Astrocyte (in vitro differentiated cells and primary cell): ENCODE measurements at regions not wholly inside any gene's neighbourhood (a gene's known extent, or its start where the extent isn't known, plus 50 kb on each side); places are given as distances from the start of the nearest gene placed in this dataset.

Experiments
- DNase-seq: peaks from one replicate; pipeline ENCODE4 v3.0.0-alpha.2; 2010; ENCODE audit warnings: low read depth
- FAIRE-seq: peaks from 2 replicates; lab custom pipeline; 2011; peaks lifted over from hg19 to GRCh38; lab: Jason Lieb, UNC
- H2AFZ ChIP-seq: 2 replicates; pipeline ENCODE4 v1.6.0; 2012; ENCODE audit warnings: low read depth, low read length, inconsistent platforms
- H3K27ac ChIP-seq: 2 replicates; pipeline ENCODE4 v1.5.1; 2011; ENCODE audit warnings: low read depth, low read length, inconsistent platforms
- H3K27me3 ChIP-seq: 2 replicates; pipeline ENCODE4 v1.6.0; 2011; ENCODE audit warnings: low read length, inconsistent platforms; ENCODE audit not compliant: insufficient read depth
- H3K36me3 ChIP-seq: 2 replicates; pipeline ENCODE4 v1.5.1; 2011; ENCODE audit warnings: low read length, inconsistent platforms; ENCODE audit not compliant: insufficient read depth
- H3K4me1 ChIP-seq: 2 replicates; pipeline ENCODE4 v1.5.1; 2011; ENCODE audit warnings: low read length, inconsistent platforms; ENCODE audit not compliant: insufficient read depth
- H3K4me2 ChIP-seq: 2 replicates; pipeline ENCODE4 v1.6.0; 2012; ENCODE audit warnings: low read length, inconsistent platforms
- H3K4me3 ChIP-seq: 2 replicates; pipeline ENCODE4 v1.5.1; 2011; ENCODE audit warnings: low read depth, mild to moderate bottlenecking, low read length, inconsistent platforms; ENCODE audit not compliant: insufficient read depth
- H3K79me2 ChIP-seq: 2 replicates; pipeline ENCODE4 v1.6.0; 2012; ENCODE audit warnings: mild to moderate bottlenecking, low read length, inconsistent platforms; ENCODE audit not compliant: insufficient read depth
- H3K9ac ChIP-seq: 2 replicates; pipeline ENCODE4 v1.6.0; 2012; ENCODE audit warnings: mild to moderate bottlenecking, low read length, inconsistent platforms
- H3K9me3 ChIP-seq: 2 replicates; pipeline ENCODE4 v1.5.1; 2012; ENCODE audit warnings: low read depth, mild to moderate bottlenecking, low read length, inconsistent platforms; ENCODE audit not compliant: insufficient read depth
- H4K20me1 ChIP-seq: 2 replicates; pipeline ENCODE4 v1.6.0; 2012; ENCODE audit warnings: low read length, inconsistent platforms; ENCODE audit not compliant: insufficient read depth
- H3K27ac Mint-ChIP-seq: one replicate; pipeline ENCODE4 v1.8.0; 2021; ENCODE audit warnings: mild to moderate bottlenecking, mixed read lengths; ENCODE audit not compliant: unreplicated experiment
- H3K27me3 Mint-ChIP-seq: one replicate; pipeline ENCODE4 v1.8.0; 2021; ENCODE audit warnings: low read depth, mixed read lengths; ENCODE audit not compliant: unreplicated experiment
- H3K36me3 Mint-ChIP-seq: one replicate; pipeline ENCODE4 v1.8.0; 2021; ENCODE audit warnings: low read depth, mixed read lengths; ENCODE audit not compliant: unreplicated experiment
- H3K4me1 Mint-ChIP-seq: one replicate; pipeline ENCODE4 v1.8.0; 2021; ENCODE audit warnings: low read depth, mixed read lengths; ENCODE audit not compliant: unreplicated experiment
- H3K4me3 Mint-ChIP-seq: one replicate; pipeline ENCODE4 v1.8.0; 2021; ENCODE audit warnings: mild to moderate bottlenecking, moderate library complexity, mixed read lengths; ENCODE audit not compliant: unreplicated experiment
- H3K9me3 Mint-ChIP-seq: one replicate; pipeline ENCODE4 v1.8.0; 2021; ENCODE audit warnings: mild to moderate bottlenecking, mixed read lengths; ENCODE audit not compliant: unreplicated experiment
- EZH2 ChIP-seq: IDR thresholded peaks from 2 replicates; pipeline ENCODE4 v1.6.1; 2012; ENCODE audit warnings: mild to moderate bottlenecking, low read length, inconsistent platforms; ENCODE audit not compliant: insufficient read depth
- TF ChIP-seq, protein P1 (sequence below): IDR thresholded peaks from 2 replicates; pipeline ENCODE4 v1.5.1; 2011; ENCODE audit warnings: low read depth, mild to moderate bottlenecking, inconsistent platforms, low read length, moderate library complexity; ENCODE audit not compliant: insufficient read depth

DNA sequence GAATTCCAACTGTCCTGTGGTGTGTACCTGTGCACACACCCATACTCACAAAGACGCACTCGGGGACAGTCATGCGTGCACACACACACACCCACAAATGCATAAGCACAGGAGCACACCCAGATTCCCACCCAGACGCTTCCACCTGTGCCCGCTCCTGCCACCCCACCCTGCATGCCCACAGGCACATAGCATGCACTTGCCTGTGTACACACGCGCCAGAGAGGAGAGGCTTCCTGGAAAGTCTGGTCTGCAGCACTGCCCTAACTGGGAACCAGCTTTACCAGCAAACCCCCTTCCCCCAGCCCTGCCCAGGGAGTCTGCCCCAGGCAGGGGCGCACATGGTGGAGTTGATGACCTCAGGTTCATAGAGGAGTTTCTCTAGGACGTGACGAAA lies 246.2 kb downstream of the UACA start:
- DNase-seq (no peak), FAIRE-seq (no peak)
- Histone ChIP-seq H3K79me2 (no peaks in the 10 kb centered on the region), H3K36me3 (no peaks in the 10 kb centered on the region), H3K4me1 (no peaks in the 10 kb centered on the region), H3K9ac (no peak overlapping the region), H3K9me3 (no peaks in the 10 kb centered on the region), H3K4me3 (no peak overlapping the region), H3K27ac (no peak overlapping the region), H3K27me3 (peaks cover 49% of the 10 kb centered on the region), H2AFZ (no peak overlapping the region), H3K4me2 (no peak overlapping the region), H4K20me1 (no peaks in the 10 kb centered on the region)
- Mint-ChIP-seq H3K4me3 (no peak overlapping the region), H3K36me3 (no peaks in the 10 kb centered on the region), H3K27me3 (peaks cover 74% of the 10 kb centered on the region), H3K27ac (no peak overlapping the region), H3K4me1 (no peaks in the 10 kb centered on the region), H3K9me3 (peaks cover 2% of the 10 kb centered on the region)
- TF ChIP-seq, protein P1, sequence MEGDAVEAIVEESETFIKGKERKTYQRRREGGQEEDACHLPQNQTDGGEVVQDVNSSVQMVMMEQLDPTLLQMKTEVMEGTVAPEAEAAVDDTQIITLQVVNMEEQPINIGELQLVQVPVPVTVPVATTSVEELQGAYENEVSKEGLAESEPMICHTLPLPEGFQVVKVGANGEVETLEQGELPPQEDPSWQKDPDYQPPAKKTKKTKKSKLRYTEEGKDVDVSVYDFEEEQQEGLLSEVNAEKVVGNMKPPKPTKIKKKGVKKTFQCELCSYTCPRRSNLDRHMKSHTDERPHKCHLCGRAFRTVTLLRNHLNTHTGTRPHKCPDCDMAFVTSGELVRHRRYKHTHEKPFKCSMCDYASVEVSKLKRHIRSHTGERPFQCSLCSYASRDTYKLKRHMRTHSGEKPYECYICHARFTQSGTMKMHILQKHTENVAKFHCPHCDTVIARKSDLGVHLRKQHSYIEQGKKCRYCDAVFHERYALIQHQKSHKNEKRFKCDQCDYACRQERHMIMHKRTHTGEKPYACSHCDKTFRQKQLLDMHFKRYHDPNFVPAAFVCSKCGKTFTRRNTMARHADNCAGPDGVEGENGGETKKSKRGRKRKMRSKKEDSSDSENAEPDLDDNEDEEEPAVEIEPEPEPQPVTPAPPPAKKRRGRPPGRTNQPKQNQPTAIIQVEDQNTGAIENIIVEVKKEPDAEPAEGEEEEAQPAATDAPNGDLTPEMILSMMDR = no peak
- TF ChIP-seq EZH2 = no peak

DNA sequence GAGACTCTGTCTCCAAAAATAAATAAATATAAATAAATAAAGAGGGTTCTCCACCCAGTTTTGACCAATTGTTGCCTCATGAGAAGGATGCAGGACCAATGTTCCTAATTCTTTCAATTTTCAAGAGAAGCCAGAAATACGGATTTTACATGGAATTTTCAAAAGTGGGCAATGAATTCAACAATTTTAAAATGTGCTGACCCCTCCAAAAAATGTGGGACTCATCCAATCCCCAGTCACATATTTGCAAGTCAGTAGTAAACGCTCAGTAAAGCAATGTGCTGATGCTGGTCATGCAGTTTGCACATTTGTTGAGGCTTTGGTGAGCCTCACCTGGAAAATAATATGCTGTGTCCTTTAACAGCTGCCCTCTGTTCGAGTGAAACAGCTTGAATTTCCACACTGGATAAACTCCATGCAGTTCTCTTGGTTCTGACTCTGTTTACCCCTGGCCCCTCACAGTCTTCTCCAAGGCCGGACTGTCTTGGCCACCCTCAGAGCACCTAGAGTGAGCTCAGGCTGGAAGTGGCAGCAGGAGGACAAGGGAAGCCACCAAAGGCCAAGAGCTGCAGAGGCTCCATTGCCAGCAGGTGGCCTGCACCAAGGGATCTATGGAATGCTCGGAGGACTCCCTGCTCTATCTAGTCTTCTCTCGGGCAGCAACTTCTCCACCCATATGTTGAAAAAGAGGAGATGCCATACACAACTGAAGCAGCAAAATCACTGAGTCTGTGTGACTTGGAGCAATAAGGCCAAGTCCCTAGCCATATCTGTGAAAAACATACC lies 246.8 kb downstream of the UACA start:
- H3K27me3 ChIP-seq = peaks cover 46% of the 10 kb centered on the region
- Mint-ChIP-seq H3K4me3 (no peak overlapping the region), H3K36me3 (no peaks in the 10 kb centered on the region), H3K27ac (no peak overlapping the region), H3K9me3 (peaks cover 4% of the 10 kb centered on the region), H3K27me3 (peaks cover 69% of the 10 kb centered on the region), H3K4me1 (no peaks in the 10 kb centered on the region)
- no peaks in the 10 kb centered on the region for H3K4me1 ChIP-seq
- H3K79me2 ChIP-seq = no peaks in the 10 kb centered on the region
- no peak overlapping the region for H3K27ac ChIP-seq
- no peaks in the 10 kb centered on the region for H4K20me1 ChIP-seq
- H2AFZ ChIP-seq = no peak overlapping the region
- TF ChIP-seq EZH2 = no peak
- TF ChIP-seq, protein P1 = no peak
- FAIRE-seq (no peak), DNase-seq (no peak)
- no peaks in the 10 kb centered on the region for H3K9me3 ChIP-seq
- H3K36me3 ChIP-seq = no peaks in the 10 kb centered on the region
- H3K9ac ChIP-seq = no peak overlapping the region
- no peak overlapping the region for H3K4me2 ChIP-seq
- no peak overlapping the region for H3K4me3 ChIP-seq

DNA sequence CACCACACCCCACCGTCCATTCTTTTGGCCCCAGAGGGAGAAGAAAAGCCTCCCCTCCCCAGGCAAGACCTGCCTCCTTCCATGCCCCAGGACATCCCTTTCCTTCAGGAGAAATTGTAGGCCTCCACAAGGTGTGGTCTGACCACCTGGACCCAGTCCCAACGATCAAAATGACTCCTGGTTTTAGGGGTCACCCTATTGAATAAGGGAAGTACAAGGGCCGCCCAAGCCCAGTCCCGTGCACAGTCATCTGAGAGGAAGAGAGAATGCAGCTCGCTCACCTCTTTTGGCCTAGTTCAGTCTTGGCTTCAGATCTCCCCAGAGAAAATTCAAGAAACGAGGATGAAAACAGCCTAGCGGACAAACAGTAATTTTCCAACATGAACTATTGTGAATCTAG lies 249.1 kb downstream of the UACA start:
- Mint-ChIP-seq H3K4me1 (peaks cover 3% of the 10 kb centered on the region), H3K9me3 (peaks cover 14% of the 10 kb centered on the region), H3K36me3 (peaks cover 3% of the 10 kb centered on the region), H3K4me3 (no peak overlapping the region), H3K27me3 (peaks cover 46% of the 10 kb centered on the region), H3K27ac (no peak overlapping the region)
- DNase-seq = no peak
- Histone ChIP-seq H3K9ac (no peak overlapping the region), H3K36me3 (no peaks in the 10 kb centered on the region), H3K4me1 (peaks cover 4% of the 10 kb centered on the region), H3K79me2 (no peaks in the 10 kb centered on the region), H3K27ac (no peak overlapping the region), H4K20me1 (no peaks in the 10 kb centered on the region), H3K4me2 (no peak overlapping the region), H3K27me3 (peaks cover 25% of the 10 kb centered on the region), H3K4me3 (no peak overlapping the region), H2AFZ (no peak overlapping the region), H3K9me3 (peaks cover 6% of the 10 kb centered on the region)
- no peak for TF ChIP-seq EZH2
- TF ChIP-seq, protein P1 = no peak
- no peak for FAIRE-seq
